CD4-positive, alpha-beta memory T cell (primary cell): ENCODE measurements at regions not wholly inside any gene's neighbourhood (a gene's known extent, or its start where the extent isn't known, plus 50 kb on each side); places are given as distances from the start of the nearest gene placed in this dataset.

Source experiments
- CTCF ChIA-PET: fragments of 350-600 bp; sonication (Branson Sonifier 250); formaldehyde crosslinking; loops from one replicate; lab custom pipeline; 2021; ENCODE audit warnings: inconsistent platforms; ENCODE audit not compliant: partially characterized antibody; lab: Charles Lee
- POLR2A ChIA-PET: fragments of 350-600 bp; sonication (Branson Sonifier 250); formaldehyde crosslinking; loops from one replicate; lab custom pipeline; 2021; ENCODE audit not compliant: partially characterized antibody; lab: Charles Lee
- DNase-seq, 5 donors: peaks; one replicate each; pipeline versions ENCODE4 v3.0.0 to v3.0.0-alpha.2; 2020 to 2022; ENCODE audit warnings: mixed read lengths in 1 of 5
- H3K27ac ChIP-seq: one replicate; pipeline ENCODE4 v1.7.0; 2013; ENCODE audit warnings: low read depth, low read length
- H3K27me3 ChIP-seq: 2 replicates; pipeline ENCODE4 v1.7.0; 2013; ENCODE audit warnings: mild to moderate bottlenecking, low read length, moderate library complexity; ENCODE audit not compliant: insufficient read depth
- H3K36me3 ChIP-seq: 2 replicates; pipeline ENCODE4 v1.7.0; 2013; ENCODE audit warnings: mild to moderate bottlenecking, low read length, moderate library complexity; ENCODE audit not compliant: insufficient read depth
- H3K4me1 ChIP-seq: 2 replicates; pipeline ENCODE4 v1.7.0; 2013; ENCODE audit warnings: mild to moderate bottlenecking, low read length, moderate library complexity; ENCODE audit not compliant: insufficient read depth
- H3K4me3 ChIP-seq, 2 donors: one replicate each; pipeline ENCODE4 v1.7.0; 2013; ENCODE audit warnings: low read length in 2 of 2, mild to moderate bottlenecking in 1 of 2
- H3K9me3 ChIP-seq, 2 donors: one replicate each; pipeline ENCODE4 v1.7.0; 2013; ENCODE audit warnings: low read length in 2 of 2, control low read depth in 1 of 2; ENCODE audit not compliant: control insufficient read depth in 1 of 2
- H3K27ac Mint-ChIP-seq, 7 donors: one replicate each; pipeline ENCODE4 v1.8.0; 2020 to 2021; ENCODE audit warnings: mixed read lengths in 7 of 7, mild to moderate bottlenecking in 6 of 7, inconsistent platforms in 3 of 7, moderate library complexity in 3 of 7
- H3K27me3 Mint-ChIP-seq, 2 donors: one replicate each; pipeline ENCODE4 v1.8.0; 2020 to 2021; ENCODE audit warnings: mixed read lengths in 2 of 2
- H3K36me3 Mint-ChIP-seq, 2 donors: one replicate each; pipeline ENCODE4 v1.8.0; 2020 to 2021; ENCODE audit warnings: mixed read lengths in 2 of 2, inconsistent platforms in 1 of 2, mild to moderate bottlenecking in 1 of 2
- H3K4me1 Mint-ChIP-seq, 4 donors: one replicate each; pipeline ENCODE4 v1.8.0; 2020 to 2021; ENCODE audit warnings: mixed read lengths in 4 of 4, mild to moderate bottlenecking in 1 of 4
- H3K4me3 Mint-ChIP-seq, 8 donors: one replicate each; pipeline ENCODE4 v1.8.0; 2020 to 2021; ENCODE audit warnings: mixed read lengths in 8 of 8, mild to moderate bottlenecking in 7 of 8, moderate library complexity in 6 of 8, inconsistent platforms in 3 of 8
- H3K9me3 Mint-ChIP-seq, 8 donors: one replicate each; pipeline ENCODE4 v1.8.0; 2020 to 2021; ENCODE audit warnings: mixed read lengths in 8 of 8, mild to moderate bottlenecking in 5 of 8, inconsistent platforms in 3 of 8, moderate library complexity in 1 of 8
- intact Hi-C: fragments of 100-400 bp; cut with micrococcal nuclease; formaldehyde crosslinking; loops from one replicate; pipeline ENCODE4 v1.15.1; 2023

- H3K4me1 Mint-ChIP-seq: no peaks in the 10 kb centered on the region
- no peak overlapping the region for H3K27ac Mint-ChIP-seq
- ChIA-PET POLR2A (no interaction called here), CTCF (no interaction called here)
- H3K4me1 ChIP-seq: no peaks in the 10 kb centered on the region
- no peaks in the 10 kb centered on the region for H3K27me3 ChIP-seq
- no peaks in the 10 kb centered on the region for H3K9me3 ChIP-seq
- peaks cover 0 to 9% of the 10 kb centered on the region in 2 donors for H3K27me3 Mint-ChIP-seq
- no peak for DNase-seq
- H3K36me3 ChIP-seq: no peaks in the 10 kb centered on the region
- H3K9me3 Mint-ChIP-seq: no peaks in the 10 kb centered on the region
- no peak overlapping the region for H3K27ac ChIP-seq
- no peaks in the 10 kb centered on the region for H3K36me3 Mint-ChIP-seq
- H3K4me3 Mint-ChIP-seq: no peak overlapping the region
- intact Hi-C loops: no loop called here
- H3K4me3 ChIP-seq: no peak overlapping the region
These were observed 178.5 kb upstream of the RASGRP1 start for GRCh38 chr15:38743147-38743546.

DNA sequence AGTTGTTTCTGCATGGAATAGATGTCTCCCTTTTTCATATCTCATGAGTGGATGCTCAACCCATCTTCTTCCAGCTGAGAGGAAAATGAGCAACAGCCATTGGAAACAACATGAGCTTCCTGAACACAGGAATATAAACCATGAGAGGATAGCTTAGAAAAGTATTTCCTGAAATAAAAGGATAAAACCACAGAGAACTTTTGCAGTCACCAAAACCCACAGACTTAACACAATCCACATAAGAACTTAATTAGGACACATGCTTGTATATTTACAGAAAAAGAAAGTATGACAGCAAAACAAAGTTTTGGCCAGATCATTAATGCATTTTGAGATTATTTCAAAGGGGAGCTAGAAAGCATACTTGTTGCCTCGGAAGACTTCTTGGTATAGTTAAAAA is 180.5 kb upstream of the RASGRP1 start:
- Histone ChIP-seq H3K4me3 (no peak overlapping the region), H3K27ac (no peak overlapping the region), H3K36me3 (no peaks in the 10 kb centered on the region), H3K9me3 (no peaks in the 10 kb centered on the region), H3K4me1 (no peaks in the 10 kb centered on the region), H3K27me3 (no peaks in the 10 kb centered on the region)
- Mint-ChIP-seq H3K36me3 (no peaks in the 10 kb centered on the region), H3K9me3 (no peaks in the 10 kb centered on the region), H3K4me3 (no peak overlapping the region), H3K4me1 (no peaks in the 10 kb centered on the region), H3K27me3 (peaks cover 0 to 7% of the 10 kb centered on the region in 2 donors), H3K27ac (no peak overlapping the region)
- CTCF ChIA-PET: interaction anchor here (1.2 kb wide), 1 partner anchor 45 kb away, joined by 3 read pairs; no protein-coding TSS in a partner anchor
- no peak for DNase-seq
- intact Hi-C loops: no loop called here
- POLR2A ChIA-PET: no interaction called here

DNA sequence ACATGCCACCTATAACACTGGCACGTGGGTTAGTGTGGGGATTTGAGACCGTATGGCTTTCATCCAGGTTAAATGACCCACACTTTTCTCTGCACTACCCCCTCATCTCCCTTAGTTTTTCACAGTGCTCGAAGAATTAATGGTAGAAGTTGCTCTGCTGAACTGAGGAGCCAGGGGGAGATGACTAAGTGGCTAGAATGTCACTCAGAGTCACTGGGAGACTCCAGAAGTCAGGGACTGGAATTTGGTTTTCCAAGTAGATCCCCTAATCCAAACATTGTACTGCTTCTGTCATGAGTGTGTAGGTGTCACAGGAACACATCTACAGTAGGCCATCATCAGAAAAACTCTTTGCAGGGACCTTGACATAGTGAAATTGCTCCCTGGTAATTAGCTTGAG is 181.0 kb upstream of the RASGRP1 start:
- CTCF ChIA-PET: interaction anchor here (1.2 kb wide), 1 partner anchor 46 kb away, joined by 3 read pairs; no protein-coding TSS in a partner anchor
- no peak overlapping the region for H3K4me3 Mint-ChIP-seq
- H3K4me1 ChIP-seq: no peaks in the 10 kb centered on the region
- no peaks in the 10 kb centered on the region for H3K4me1 Mint-ChIP-seq
- no peaks in the 10 kb centered on the region for H3K27me3 ChIP-seq
- intact Hi-C loops: no loop called here
- no peak overlapping the region for H3K4me3 ChIP-seq
- no peaks in the 10 kb centered on the region for H3K9me3 ChIP-seq
- H3K27ac Mint-ChIP-seq: no peak overlapping the region
- POLR2A ChIA-PET: no interaction called here
- H3K36me3 Mint-ChIP-seq: no peaks in the 10 kb centered on the region
- no peak for DNase-seq
- peaks cover 0 to 7% of the 10 kb centered on the region in 2 donors for H3K27me3 Mint-ChIP-seq
- no peak overlapping the region for H3K27ac ChIP-seq
- no peaks in the 10 kb centered on the region for H3K9me3 Mint-ChIP-seq
- no peaks in the 10 kb centered on the region for H3K36me3 ChIP-seq

GRCh38 chr15:38746211-38746610 is 181.6 kb upstream of the RASGRP1 start:
- no peak overlapping the region for H3K4me3 Mint-ChIP-seq
- Histone ChIP-seq H3K4me3 (no peak overlapping the region), H3K27me3 (no peaks in the 10 kb centered on the region), H3K4me1 (no peaks in the 10 kb centered on the region), H3K27ac (no peak overlapping the region), H3K36me3 (no peaks in the 10 kb centered on the region), H3K9me3 (no peaks in the 10 kb centered on the region)
- H3K9me3 Mint-ChIP-seq: no peaks in the 10 kb centered on the region
- intact Hi-C loops: no loop called here
- ChIA-PET CTCF (no interaction called here), POLR2A (no interaction called here)
- H3K4me1 Mint-ChIP-seq: no peaks in the 10 kb centered on the region
- no peak for DNase-seq
- H3K27me3 Mint-ChIP-seq: peaks cover 0 to 7% of the 10 kb centered on the region in 2 donors
- H3K36me3 Mint-ChIP-seq: no peaks in the 10 kb centered on the region
- no peak overlapping the region for H3K27ac Mint-ChIP-seq

GRCh38 chr15:38748710-38749109 is 184.1 kb upstream of the RASGRP1 start:
- intact Hi-C loops: no loop called here

DNA sequence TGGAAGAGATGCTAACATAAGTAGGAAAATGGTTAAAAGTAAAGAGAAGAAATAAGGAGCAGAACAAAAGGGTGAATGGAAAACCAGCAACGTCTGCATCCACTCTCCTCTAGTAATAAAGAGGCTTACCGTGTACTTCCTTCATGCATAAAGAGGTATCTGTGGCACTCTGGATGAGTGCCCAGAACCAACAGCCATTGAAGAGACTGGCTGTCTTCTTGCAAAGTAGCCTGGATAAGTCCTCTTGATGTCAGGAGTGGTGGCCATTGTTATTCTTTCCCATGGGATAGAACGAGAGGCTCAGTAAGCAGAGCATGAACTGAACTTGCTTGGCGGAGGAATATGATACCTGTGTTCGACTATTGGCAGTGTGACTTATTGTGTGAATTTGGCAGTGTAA is 186.2 kb upstream of the RASGRP1 start:
- H3K36me3 Mint-ChIP-seq: no peaks in the 10 kb centered on the region
- no peaks in the 10 kb centered on the region for H3K27me3 ChIP-seq
- no peaks in the 10 kb centered on the region for H3K4me1 ChIP-seq
- H3K4me3 Mint-ChIP-seq: no peak overlapping the region
- H3K27ac Mint-ChIP-seq: no peak overlapping the region
- no peak overlapping the region for H3K27ac ChIP-seq
- POLR2A ChIA-PET: no interaction called here
- H3K4me3 ChIP-seq: no peak overlapping the region
- CTCF ChIA-PET: no interaction called here
- no peaks in the 10 kb centered on the region for H3K36me3 ChIP-seq
- intact Hi-C loops: no loop called here
- H3K27me3 Mint-ChIP-seq: peaks cover 2 to 4% of the 10 kb centered on the region in 2 donors
- no peaks in the 10 kb centered on the region for H3K4me1 Mint-ChIP-seq
- DNase-seq: no peak
- no peaks in the 10 kb centered on the region for H3K9me3 Mint-ChIP-seq
- H3K9me3 ChIP-seq: no peaks in the 10 kb centered on the region

More at GRCh38 chr15:38748710-38749109, 184.1 kb upstream of the RASGRP1 start:
- H3K36me3 Mint-ChIP-seq: no peaks in the 10 kb centered on the region
- ChIA-PET CTCF (interaction anchor here (1.8 kb wide), 1 partner anchor 9 kb away, joined by 4 read pairs; no protein-coding TSS in a partner anchor), POLR2A (no interaction called here)
- Histone ChIP-seq H3K9me3 (no peaks in the 10 kb centered on the region), H3K36me3 (no peaks in the 10 kb centered on the region), H3K4me1 (no peaks in the 10 kb centered on the region), H3K4me3 (no peak overlapping the region), H3K27me3 (no peaks in the 10 kb centered on the region), H3K27ac (no peak overlapping the region)
- H3K9me3 Mint-ChIP-seq: no peaks in the 10 kb centered on the region
- peaks cover 0 to 7% of the 10 kb centered on the region in 2 donors for H3K27me3 Mint-ChIP-seq
- H3K4me3 Mint-ChIP-seq: no peak overlapping the region
- no peak overlapping the region for H3K27ac Mint-ChIP-seq
- no peaks in the 10 kb centered on the region for H3K4me1 Mint-ChIP-seq
- DNase-seq: no peak

GRCh38 chr15:38755718-38756117 is 191.1 kb upstream of the RASGRP1 start:
- POLR2A ChIA-PET: no interaction called here
- H3K9me3 Mint-ChIP-seq: no peaks in the 10 kb centered on the region
- no peak for DNase-seq
- H3K27ac ChIP-seq: no peak overlapping the region
- H3K27me3 Mint-ChIP-seq: peaks cover 4 to 5% of the 10 kb centered on the region in 2 donors
- H3K36me3 Mint-ChIP-seq: no peaks in the 10 kb centered on the region
- H3K4me3 Mint-ChIP-seq: no peak overlapping the region
- no peaks in the 10 kb centered on the region for H3K27me3 ChIP-seq
- H3K27ac Mint-ChIP-seq: no peak overlapping the region
- H3K4me3 ChIP-seq: no peak overlapping the region
- no peaks in the 10 kb centered on the region for H3K9me3 ChIP-seq
- H3K4me1 ChIP-seq: no peaks in the 10 kb centered on the region
- no peaks in the 10 kb centered on the region for H3K4me1 Mint-ChIP-seq
- CTCF ChIA-PET: no interaction called here
- intact Hi-C loops: no loop called here
- H3K36me3 ChIP-seq: no peaks in the 10 kb centered on the region

GRCh38 chr15:38756441-38756840 is 191.8 kb upstream of the RASGRP1 start:
- no peaks in the 10 kb centered on the region for H3K4me1 ChIP-seq
- H3K27me3 ChIP-seq: no peaks in the 10 kb centered on the region
- H3K27me3 Mint-ChIP-seq: peaks cover 4 to 5% of the 10 kb centered on the region in 2 donors
- H3K27ac Mint-ChIP-seq: no peak overlapping the region
- no peak for DNase-seq
- no peaks in the 10 kb centered on the region for H3K9me3 ChIP-seq
- no peaks in the 10 kb centered on the region for H3K36me3 Mint-ChIP-seq
- ChIA-PET POLR2A (no interaction called here), CTCF (interaction anchor here (1.9 kb wide), 1 partner anchor 13 kb away, joined by 5 read pairs; no protein-coding TSS in a partner anchor)
- intact Hi-C loops: no loop called here
- H3K4me3 Mint-ChIP-seq: no peak overlapping the region
- H3K4me1 Mint-ChIP-seq: no peaks in the 10 kb centered on the region
- H3K36me3 ChIP-seq: no peaks in the 10 kb centered on the region
- no peaks in the 10 kb centered on the region for H3K9me3 Mint-ChIP-seq
- no peak overlapping the region for H3K4me3 ChIP-seq
- H3K27ac ChIP-seq: no peak overlapping the region
